HG03064 (cell line): ENCODE measurements at regions not wholly inside any gene's neighbourhood (a gene's known extent, or its start where the extent isn't known, plus 50 kb on each side); places are given as distances from the start of the nearest gene placed in this dataset.

ENCODE experiments used
- ATAC-seq: cut with Tn5 transposase; IDR thresholded peaks from one replicate; pipeline ENCODE4 v1.9.1; 2021; ENCODE audit warnings: low read depth; ENCODE audit not compliant: unreplicated experiment

DNA sequence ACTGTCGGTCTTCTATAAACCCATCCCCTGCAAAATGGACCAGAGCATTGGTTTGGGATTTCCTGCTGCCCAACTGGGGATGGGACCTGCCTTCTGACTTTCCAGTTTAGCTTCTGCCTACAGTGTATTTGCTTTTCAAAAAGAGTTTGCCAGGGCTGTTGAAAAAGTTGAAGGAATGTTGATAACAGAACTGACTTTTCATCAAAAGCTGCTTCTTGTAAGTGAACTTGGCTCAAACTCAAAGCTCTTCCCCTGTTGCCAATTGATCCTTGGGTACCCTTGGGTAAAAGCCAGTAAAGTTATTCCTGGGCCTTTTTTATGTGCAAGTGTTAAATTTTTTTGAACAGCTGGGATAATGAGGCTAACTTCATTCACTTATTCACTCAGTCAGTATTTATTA lies 142.9 kb upstream of the SLC30A5 start:
- no peak for ATAC-seq

DNA sequence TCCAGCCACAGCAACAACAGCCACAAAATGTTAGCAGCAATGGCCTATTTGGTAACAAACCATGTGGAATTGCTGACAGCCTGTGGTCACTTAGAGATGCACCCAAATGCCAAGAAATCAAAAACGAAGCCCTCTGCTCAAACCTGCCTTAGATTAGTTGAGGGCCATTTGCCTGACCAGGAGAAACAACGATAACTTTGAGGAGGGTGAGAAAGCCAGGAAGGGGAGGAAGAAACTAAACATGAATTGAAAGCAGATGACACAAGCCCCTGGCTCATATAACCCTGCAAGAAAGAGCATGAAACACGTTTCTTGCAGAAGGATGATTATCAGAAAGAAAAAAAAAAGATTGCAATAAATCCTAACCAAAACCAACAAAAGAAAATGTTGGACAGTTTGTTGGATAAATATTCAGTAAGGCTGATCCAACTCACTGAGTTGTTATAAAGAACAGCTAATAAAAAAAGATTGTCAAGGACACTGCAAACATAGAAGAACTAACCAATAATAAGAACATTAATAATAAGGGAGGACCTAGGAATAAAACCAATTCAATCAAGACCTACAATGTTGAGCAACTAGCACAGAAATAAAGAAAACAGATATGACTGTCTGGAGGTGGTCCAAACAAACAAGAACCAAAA lies 140.5 kb upstream of the SLC30A5 start:
- no peak for ATAC-seq

DNA sequence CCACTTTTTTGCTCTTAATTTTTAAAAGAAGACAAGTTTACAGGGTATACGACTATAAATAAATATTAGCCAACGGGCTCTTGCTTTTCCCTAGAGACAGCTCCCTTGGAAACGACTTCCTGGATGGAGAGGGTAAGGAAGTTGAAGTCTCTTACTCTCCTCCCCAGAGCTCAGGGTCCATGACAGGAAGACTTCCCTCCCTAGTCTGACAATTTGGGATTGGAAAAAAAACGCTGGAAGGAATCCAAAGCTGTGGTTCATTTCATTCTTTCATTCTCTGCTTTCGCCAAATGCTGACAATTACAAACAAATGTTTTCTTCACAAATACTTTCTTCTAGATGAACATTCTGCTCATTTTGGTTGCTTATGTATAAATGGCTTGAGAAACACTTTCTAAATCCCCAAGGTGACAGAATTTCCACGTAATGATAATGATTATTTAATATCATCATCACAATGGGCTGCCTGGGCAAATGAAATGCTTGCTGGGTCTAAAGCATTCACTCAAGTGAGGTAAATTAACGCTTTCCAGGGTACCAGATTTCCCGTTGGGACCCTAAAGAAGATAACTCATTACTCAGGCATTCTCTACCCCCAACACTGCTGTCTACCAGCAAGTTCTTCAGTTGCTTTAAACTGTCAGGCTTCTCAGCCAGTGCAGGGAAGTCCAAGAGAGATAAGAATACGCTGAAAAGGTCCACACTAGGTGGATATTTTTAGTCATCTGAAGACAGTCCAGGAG lies 139.8 kb upstream of the SLC30A5 start:
- ATAC-seq: no peak

DNA sequence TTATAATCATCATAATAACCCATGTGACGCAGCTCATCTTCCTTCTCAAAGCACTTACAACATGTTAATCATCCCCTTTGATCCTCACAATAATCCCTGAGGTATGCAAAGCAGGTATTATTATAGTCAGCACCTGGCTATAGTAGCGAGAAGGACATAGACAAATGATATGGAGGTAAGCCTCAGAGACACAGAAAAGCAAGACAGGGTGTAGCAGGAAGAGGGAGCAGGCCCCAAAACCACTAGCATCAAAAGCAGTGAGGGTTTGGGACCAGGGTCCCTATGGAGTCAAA lies 139.2 kb upstream of the SLC30A5 start:
- no peak for ATAC-seq

DNA sequence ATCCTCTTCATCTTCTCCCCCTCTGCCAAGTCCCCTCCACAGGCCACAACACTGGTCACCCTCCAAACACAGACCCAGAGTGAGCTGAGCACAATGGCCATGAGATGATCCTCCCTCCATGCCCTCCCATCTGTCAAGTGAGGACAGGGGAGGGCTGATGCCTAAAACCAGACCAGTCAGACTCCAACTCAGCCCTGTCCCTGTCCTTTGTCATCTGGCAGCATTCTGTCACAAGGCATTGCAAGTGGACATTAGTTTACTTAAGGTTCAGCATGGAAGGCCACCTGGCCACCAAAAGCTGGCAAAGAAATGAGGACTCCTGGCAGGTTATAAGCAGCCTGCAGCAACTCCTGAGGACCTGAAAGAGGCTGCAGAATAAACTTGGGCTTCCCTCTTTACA lies 136.2 kb upstream of the SLC30A5 start:
- ATAC-seq: no peak

DNA sequence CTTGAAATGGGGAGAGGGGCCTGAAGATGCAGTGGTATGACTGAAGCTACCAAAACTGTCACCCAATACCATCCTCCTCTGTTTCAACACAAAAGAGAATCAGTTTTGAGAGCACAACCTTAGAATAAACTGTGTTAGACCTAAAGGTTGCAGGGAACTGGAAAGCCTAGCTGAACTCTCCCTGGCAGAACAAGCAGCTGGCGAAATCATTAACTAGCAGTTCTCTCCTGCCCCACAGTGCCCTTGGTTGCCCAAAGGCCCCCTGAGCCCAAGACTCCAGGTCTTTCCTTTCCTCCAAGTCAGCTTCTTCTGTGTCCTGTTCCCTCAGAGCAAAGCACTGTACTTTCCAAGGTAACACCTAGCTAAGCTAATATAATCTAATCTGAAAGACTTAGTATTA lies 135.4 kb upstream of the SLC30A5 start:
- ATAC-seq: no peak

DNA sequence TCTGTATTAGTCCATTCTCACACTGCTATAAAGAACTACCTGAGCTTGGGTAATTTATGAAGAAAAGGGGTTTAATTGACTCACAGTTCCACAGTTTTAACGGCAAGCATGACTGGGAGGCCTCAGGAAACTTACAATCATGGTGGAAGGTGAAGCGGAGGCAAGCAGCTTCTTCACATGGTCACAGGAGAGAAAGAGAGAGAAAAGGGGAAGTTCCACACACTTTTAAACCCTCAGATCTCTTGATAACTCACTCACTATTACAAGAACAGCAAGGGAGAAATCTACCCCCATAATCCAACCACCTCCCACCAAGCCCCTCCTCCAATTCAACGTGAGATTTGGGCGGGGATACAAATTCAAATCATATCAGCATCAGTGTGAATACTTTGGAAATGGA lies 133.4 kb upstream of the SLC30A5 start:
- no peak for ATAC-seq

DNA sequence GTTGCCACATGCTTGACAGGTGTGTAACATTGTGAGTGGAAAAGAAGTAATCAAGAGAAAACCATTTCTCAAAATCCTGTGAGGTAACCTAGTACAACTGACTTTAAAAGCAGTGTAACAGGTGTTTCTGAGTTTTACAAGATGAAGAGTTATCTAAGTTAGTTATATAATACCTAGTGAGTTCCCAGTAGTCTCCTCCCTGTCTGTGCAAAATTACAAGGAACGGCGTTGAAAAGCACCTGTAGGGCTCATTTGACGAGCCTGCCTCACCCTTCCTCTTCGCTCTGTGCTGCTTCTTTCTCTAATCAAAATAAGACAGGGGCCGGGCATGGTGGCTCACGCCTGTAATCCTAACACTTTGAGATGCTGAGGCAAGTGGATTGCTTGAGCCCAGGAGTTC lies 132.9 kb upstream of the SLC30A5 start:
- ATAC-seq: no peak

DNA sequence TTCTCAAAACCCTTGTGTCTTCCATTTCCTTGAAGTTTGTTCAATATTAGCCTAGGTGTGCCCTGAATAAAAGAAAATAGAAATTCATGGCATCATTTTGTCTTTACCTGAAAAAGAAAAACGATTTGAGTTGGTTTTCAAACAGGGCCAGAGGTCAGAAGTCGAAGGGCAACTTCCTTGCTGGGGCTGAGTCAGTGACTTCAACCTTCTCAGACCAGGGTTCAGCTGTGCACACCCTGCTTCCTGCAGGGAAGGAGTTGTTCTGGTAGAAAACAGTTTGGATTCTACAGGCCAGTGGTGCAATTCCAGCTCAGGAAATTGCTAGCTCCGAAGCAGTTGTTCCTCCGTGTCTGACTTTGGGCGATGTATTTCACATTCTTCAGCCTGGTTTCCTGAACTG lies 132.1 kb upstream of the SLC30A5 start:
- ATAC-seq: no peak

DNA sequence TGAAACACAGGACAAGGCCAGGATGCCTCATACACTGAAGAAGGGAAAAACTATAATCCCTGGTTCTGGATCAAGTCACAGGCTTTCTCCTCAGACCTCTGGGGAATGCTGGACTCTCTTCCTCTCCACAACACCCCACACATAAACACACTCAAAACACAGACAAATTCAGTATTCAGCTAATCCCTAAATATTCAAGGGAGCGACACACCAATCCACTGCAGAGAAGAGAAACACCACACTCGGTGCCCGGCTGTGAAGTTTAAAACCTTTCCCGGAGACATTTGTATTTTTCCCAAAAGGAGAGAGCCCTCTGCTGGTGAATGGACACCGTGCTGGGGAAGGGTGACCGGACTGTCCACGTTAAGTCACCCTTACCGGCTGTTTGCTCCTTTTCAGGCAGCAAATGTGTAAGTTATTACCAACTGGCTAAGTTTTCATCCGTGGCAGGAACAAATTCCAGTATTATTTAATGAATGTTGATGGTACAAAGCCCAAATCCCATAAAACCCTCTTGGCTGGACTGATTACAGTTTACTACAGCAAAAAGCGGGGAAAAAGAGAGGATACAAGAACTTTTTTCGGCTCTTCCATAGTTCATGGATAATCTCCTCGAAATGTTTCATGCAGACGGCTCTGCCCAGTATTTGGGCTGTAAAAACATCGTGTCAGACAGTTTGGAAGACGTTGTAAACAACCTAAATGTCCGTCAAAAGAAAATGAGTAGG lies 130.9 kb upstream of the SLC30A5 start:
- ATAC-seq: no peak

DNA sequence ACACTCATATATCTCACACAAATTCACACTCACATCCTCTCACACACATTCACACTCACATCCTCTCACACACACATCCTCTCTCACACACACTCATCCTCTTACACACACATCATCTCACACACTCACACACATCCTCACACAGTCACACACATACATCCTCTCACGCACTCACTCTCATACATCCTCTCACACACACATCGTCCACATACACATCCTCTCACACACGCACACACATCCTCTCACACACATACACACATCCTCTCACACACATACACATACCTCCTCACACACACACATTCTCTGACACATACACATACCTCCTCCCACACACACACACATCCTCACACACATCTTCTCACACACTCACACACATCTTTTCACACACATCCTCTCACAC lies 129.1 kb upstream of the SLC30A5 start:
- no peak for ATAC-seq

DNA sequence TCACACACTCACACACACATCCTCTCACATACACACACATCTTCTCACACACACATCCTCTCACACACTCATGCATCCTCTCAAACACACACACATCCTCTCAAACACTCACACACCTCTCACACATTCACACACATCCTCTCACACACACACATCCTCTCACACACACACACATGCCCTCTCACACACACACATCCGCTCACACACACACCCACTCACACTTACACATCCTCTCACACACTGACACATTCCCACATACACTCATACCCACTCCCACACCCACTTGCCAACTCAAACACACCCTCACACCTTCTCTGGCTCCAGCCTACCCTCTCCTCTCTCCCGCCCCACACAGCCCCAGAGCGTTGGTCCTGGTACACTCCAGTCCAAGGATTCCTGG lies 127.9 kb upstream of the SLC30A5 start:
- no peak for ATAC-seq

DNA sequence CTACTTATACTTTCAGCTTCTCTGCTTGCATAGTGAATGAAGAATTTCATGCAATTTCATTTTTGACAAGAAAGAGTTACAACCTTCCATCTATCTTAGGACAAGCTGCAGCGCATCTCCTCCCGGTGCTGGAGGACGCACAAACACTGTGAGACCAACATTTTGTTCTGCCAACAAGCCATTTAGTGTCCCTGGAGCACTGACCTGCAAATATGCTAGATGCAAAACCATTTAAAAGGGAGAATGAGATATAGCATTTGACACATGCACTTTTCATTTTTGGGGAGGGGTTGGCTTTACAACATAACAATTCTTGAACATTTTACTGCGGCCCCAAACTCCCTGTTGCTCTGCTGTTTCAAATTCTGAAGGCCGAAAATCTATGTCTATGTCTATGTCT lies 127.2 kb upstream of the SLC30A5 start:
- no peak for ATAC-seq

DNA sequence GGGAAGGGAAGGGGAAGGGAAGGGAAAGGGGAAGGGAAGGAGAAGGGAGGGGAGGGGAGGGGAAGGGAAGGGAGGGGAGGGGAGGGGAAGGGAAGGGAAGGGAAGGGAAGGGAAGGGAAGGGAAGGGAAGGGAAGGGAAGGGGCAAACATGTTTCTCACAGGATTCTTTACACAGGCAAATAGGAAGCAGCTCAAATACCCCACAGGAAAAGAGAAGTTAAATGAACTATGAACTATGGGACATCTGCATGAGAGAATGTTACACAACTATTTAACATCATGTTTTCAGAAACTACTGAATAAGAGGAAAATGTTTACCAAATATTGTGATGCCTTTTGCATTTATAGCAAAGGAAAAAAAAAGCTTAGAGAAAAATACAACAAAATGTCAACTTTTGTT lies 125.4 kb upstream of the SLC30A5 start:
- no peak for ATAC-seq

DNA sequence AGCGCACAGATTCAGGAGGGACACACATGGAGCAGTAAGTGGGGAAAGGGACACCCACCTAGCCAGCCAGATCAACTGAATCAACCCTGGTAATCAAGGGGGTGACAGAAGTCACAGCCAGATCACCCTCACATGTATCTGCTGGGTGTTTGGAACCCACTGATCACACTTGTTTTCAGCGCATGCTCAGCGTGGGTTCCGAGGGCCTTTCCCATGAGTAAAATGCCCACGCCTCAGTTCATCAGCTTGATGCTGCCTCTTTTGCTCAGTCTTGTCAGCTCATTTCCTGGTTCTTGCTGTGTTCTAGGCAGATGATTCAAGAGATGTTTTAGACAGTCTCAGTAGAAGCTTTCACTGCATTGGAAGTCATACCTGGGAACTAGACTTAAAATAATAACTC lies 123.2 kb upstream of the SLC30A5 start:
- no peak for ATAC-seq

DNA sequence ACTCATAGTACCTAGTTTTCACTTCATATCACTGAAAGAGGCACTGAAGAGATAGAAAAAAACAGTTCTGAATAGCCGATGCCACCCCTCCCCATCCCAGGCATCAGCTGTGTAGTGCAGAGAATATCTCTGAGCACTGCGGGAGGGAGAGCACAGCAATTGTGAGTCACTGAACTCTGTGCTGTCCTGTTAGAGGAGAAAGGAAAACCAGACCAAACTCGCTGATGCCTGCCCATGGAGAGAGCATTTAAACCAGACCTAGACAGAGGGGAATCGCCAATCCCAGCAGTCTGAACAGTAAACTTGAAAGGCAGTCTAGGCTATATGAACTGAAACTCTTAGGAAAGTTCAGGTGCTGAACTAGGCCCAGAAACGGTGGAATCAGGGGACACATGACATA lies 120.1 kb upstream of the SLC30A5 start:
- ATAC-seq: no peak

DNA sequence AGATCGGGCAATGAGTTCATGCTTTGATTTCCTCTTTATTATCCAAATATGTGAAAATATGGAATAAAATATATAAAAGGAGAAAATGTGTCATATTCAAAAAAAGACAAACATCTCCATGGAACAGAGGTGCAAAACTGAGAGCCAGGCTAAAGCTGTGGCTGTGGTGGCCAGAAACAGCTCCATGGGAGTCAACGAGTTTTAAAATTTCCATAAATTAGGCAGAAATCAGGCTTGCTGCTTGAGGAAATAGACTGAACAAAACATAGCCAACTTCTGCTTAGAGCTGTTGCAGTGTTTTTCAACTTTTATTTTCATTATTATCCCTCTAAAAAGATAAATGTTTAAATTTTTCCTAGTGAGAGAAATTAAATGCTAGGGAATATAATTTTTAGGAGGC lies 110.8 kb upstream of the SLC30A5 start:
- ATAC-seq: no peak

DNA sequence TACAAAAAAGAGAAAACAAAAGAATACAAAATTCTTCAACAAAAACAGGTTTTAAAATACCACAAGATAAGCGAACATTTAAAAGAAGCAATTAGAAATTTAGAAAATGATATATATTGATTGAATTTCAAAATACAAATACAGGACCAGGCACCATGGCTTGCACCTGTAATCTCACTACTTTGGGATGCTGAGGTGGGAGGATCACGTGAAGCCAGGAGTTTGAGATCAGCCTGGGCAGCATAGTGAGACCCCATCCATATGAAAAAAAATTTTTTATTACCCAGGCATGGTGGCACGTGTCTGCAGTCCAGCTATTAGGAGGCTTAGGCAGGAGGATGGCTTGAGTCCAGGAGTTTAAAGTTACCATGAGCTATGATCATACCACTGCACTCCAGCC lies 109.9 kb upstream of the SLC30A5 start:
- no peak for ATAC-seq

DNA sequence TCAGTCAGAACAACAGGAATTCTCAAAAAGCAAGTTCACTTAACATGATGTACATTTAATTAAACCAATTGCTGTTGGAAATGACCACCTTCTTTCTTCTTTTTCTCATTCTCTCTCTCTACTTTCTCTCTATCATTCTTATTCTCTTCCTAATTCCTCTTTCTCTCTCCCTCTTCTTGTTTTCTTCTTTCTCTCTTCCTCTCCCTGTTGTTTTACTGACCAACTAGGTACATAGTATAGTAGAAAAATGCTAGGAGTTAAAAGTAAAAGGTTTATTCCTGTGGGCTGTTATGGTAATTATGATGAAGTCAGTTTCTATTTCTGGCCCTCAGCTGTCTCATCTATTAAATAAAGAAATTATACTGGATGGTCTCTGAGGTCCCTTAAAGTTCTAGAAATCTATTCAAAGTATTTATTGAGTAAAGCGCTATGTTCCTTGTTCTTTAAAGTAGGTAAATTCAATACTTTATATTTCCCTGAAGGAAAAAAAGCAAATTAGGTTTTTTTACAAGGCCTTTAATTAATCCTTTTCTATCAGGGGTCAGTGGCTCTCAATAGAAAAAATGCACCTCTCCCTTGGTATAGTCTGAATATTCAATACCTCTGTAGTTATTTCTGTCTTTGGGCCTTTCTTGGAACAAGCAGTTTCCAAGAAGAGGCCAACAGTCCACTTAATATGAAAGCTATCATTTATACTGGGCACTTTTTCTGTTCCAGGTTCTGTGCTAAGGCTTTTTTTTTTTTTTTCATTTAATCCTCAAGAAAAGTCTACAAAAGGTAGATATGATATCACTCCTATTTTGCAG lies 102.3 kb upstream of the SLC30A5 start:
- no peak for ATAC-seq

DNA sequence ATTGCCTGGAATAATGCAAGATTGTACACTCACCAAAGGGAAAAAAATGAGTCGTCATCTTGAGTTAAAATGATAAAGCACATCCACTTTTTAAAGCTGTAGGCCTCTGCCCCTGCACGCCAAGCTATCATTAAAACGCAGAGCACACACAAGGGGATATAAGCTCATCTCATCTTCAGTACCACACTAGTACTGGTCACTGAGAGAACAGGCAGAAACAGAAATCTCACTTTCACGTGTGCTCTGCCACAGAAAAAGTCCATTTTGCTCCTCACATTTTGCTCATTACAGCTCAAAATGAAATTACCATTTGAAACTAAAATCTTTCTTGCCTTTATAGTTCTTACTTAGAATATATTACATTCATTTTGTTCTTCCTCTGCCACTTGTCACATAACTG lies 99.2 kb upstream of the SLC30A5 start:
- no peak for ATAC-seq

DNA sequence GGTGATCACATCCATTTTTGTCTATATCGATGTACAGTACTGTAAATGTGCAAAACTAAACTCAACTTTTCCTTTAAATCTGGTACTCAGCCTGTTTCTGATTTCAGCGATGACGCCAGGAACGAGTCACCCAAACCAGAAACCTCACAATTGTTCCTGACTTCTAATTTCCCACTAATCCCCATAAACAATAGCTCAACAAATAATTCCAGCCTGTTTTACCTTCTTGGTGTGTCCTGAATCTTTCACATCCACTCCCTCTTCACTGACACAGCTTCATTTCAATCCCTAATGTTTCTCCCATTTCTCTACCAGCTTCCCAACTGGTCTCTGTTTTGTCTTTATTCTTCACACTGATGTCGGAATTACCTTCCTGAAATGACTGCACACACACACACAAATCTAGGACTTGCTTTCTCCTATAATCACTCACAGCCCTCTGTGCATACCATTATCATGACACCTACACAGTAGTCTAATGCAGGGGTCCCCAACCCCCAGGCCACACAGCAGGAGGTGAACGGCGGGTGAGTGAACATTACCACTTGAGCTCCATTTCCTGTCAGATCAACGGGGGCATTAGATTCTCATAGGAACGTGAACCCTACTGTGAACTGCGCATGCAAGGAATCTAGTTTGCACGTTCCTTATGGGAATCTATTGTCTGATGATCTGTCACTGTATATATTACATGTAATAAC lies 97.8 kb upstream of the SLC30A5 start:
- no peak for ATAC-seq
